ENCODE measurements at regions not wholly inside any gene's neighbourhood (a gene's known extent, or its start where the extent isn't known, plus 50 kb on each side); places are given as distances from the start of the nearest gene placed in this dataset.

GRCh38 chr4:136302566-136302965 lies 1229.7 kb downstream of the PCDH18 start:
- Histone ChIP-seq H4K20me1 (ENCODE audit: insufficient read depth, low read length) (no peaks in the 10 kb centered on the region), H2AFZ (ENCODE audit: insufficient read depth, low read depth, low read length, poor library complexity, severe bottlenecking) (no peak overlapping the region), H3K79me2 (ENCODE audit: insufficient read depth, low read length) (no peaks in the 10 kb centered on the region), H3K4me3 (replicated peaks in 1 of 3; ENCODE audit: low read depth in 2 of 3, low read length in 3 of 3) (no peak overlapping the region), H3K4me2 (replicated peaks; ENCODE audit: extremely low read depth, low read length, poor library complexity, severe bottlenecking) (no peak overlapping the region), H3K4me1 (ENCODE audit: control insufficient read depth in 1 of 2, insufficient read depth in 2 of 2, low read length in 2 of 2) (no peaks in the 10 kb centered on the region), H3K9me3 (replicated peaks in 1 of 2; ENCODE audit: control insufficient read depth in 1 of 2, insufficient read depth in 1 of 2, low read length in 2 of 2) (peaks cover 0 to 2% of the 10 kb centered on the region in 2 donors), H3K27me3 (ENCODE audit: control insufficient read depth in 2 of 2, insufficient read depth in 2 of 2, low read length in 2 of 2) (no peaks in the 10 kb centered on the region), H3K27ac (ENCODE audit: low read depth in 1 of 2, low read length in 2 of 2) (no peak overlapping the region), H3K9ac (ENCODE audit: insufficient read depth, low read length, poor library complexity, severe bottlenecking) (no peak overlapping the region), H3K36me3 (replicated peaks in 1 of 2; ENCODE audit: control insufficient read depth in 1 of 2, insufficient read depth in 2 of 2, low read length in 2 of 2) (no peaks in the 10 kb centered on the region)
- Mint-ChIP-seq H3K27me3 (ENCODE audit: low read depth in 3 of 3) (no peaks in the 10 kb centered on the region), H3K9me3 (peaks cover 0 to 6% (median 2%) of the 10 kb centered on the region in 7 donors), H3K4me3 (no peak overlapping the region), H3K36me3 (no peaks in the 10 kb centered on the region), H3K4me1 (no peaks in the 10 kb centered on the region), H3K27ac (no peak overlapping the region)
- intact Hi-C loops (cut with micrococcal nuclease), result no loop called here
- no peak for TF ChIP-seq CTCF (IDR thresholded peaks at IDR 0.05)
- DNase-seq, result no peak

- no peak overlapping the region for H3K4me2 ChIP-seq (replicated peaks; ENCODE audit: extremely low read depth, low read length, poor library complexity, severe bottlenecking)
Observed at GRCh38 chr4:136301749-136302495, 1230.4 kb downstream of the PCDH18 start.

More at GRCh38 chr4:136301749-136302495, 1230.4 kb downstream of the PCDH18 start:
- Histone ChIP-seq H3K27me3 (ENCODE audit: control insufficient read depth in 2 of 2, insufficient read depth in 2 of 2, low read length in 2 of 2) (no peaks in the 10 kb centered on the region), H3K4me1 (ENCODE audit: control insufficient read depth in 1 of 2, insufficient read depth in 2 of 2, low read length in 2 of 2) (no peaks in the 10 kb centered on the region), H3K4me3 (replicated peaks in 1 of 3; ENCODE audit: low read depth in 2 of 3, low read length in 3 of 3) (no peak overlapping the region), H3K27ac (ENCODE audit: low read depth in 1 of 2, low read length in 2 of 2) (no peak overlapping the region), H3K36me3 (replicated peaks in 1 of 2; ENCODE audit: control insufficient read depth in 1 of 2, insufficient read depth in 2 of 2, low read length in 2 of 2) (no peaks in the 10 kb centered on the region), H3K9ac (ENCODE audit: insufficient read depth, low read length, poor library complexity, severe bottlenecking) (no peak overlapping the region), H3K9me3 (replicated peaks in 1 of 2; ENCODE audit: control insufficient read depth in 1 of 2, insufficient read depth in 1 of 2, low read length in 2 of 2) (peaks cover 0 to 2% of the 10 kb centered on the region in 2 donors), H2AFZ (ENCODE audit: insufficient read depth, low read depth, low read length, poor library complexity, severe bottlenecking) (no peak overlapping the region), H4K20me1 (ENCODE audit: insufficient read depth, low read length) (no peaks in the 10 kb centered on the region), H3K79me2 (ENCODE audit: insufficient read depth, low read length) (no peaks in the 10 kb centered on the region)
- Mint-ChIP-seq H3K36me3 (no peaks in the 10 kb centered on the region), H3K9me3 (peaks cover 0 to 6% (median 2%) of the 10 kb centered on the region in 7 donors), H3K27ac (no peak overlapping the region), H3K4me3 (no peak overlapping the region), H3K4me1 (no peaks in the 10 kb centered on the region), H3K27me3 (ENCODE audit: low read depth in 3 of 3) (no peaks in the 10 kb centered on the region)
- TF ChIP-seq CTCF (IDR thresholded peaks at IDR 0.05), result no peak
- DNase-seq, result no peak
- intact Hi-C loops (cut with micrococcal nuclease), result no loop called here
